Upper lobe of left lung (tissue), 6 donors: ENCODE measurements at regions not wholly inside any gene's neighbourhood (a gene's known extent, or its start where the extent isn't known, plus 50 kb on each side); places are given as distances from the start of the nearest gene placed in this dataset.
A peak's percentile ranks its signal among the peaks of the same experiment; 100 is the strongest.
"Not testable (repeated sequence)": the region's sequence is repeated elsewhere in the genome, so short reads cannot be mapped to it uniquely, and the experiment has no call there.

ENCODE experiments used
- ATAC-seq, 2 donors: fragments of 200-7000 bp; cut with Tn5 transposase; one replicate each; pipeline ENCODE4 v1.9.1; 2022; ENCODE audit warnings: mild to moderate bottlenecking in 2 of 2, moderate library complexity in 2 of 2; ENCODE audit not compliant: low FRiP score in 2 of 2
- DNase-seq, 2 donors: peaks; one replicate each; pipeline ENCODE4 v3.0.0-alpha.2; 2019 to 2020
- H3K27ac ChIP-seq, 4 donors: fragments of 200-600 bp; sonication (generic); one replicate each; pipeline ENCODE4 v1.5.1; 2016 to 2019
- H3K27me3 ChIP-seq, 4 donors: fragments of 200-600 bp; sonication (generic); one replicate each; pipeline ENCODE4 v1.5.1; 2017 to 2019
- H3K36me3 ChIP-seq, 4 donors: fragments of 200-600 bp; sonication (generic); one replicate each; pipeline ENCODE4 v1.5.1; 2016 to 2019
- H3K4me1 ChIP-seq, 4 donors: fragments of 200-600 bp; sonication (generic); one replicate each; pipeline ENCODE4 v1.5.1; 2018 to 2019
- H3K4me3 ChIP-seq, 4 donors: fragments of 200-600 bp; sonication (generic); one replicate each; pipeline ENCODE4 v1.5.1; 2017 to 2019; ENCODE audit warnings: mild to moderate bottlenecking in 2 of 4, moderate library complexity in 1 of 4
- H3K9me3 ChIP-seq, 4 donors: fragments of 200-600 bp; sonication (generic); one replicate each; pipeline ENCODE4 v1.5.1; 2018 to 2019
- CTCF ChIP-seq, 6 experiments: fragments of 450-650 bp in 4 of 6; fragments of 200-600 bp in 2 of 6; sonication (generic) in 2 of 6; IDR thresholded peaks; one replicate each; pipeline ENCODE4 v1.5.1; 2016 to 2019; ENCODE audit warnings: antibody characterized with exemption in 6 of 6
- EP300 ChIP-seq, 4 donors: sonication (generic); formaldehyde crosslinking; IDR thresholded peaks; one replicate each; pipeline ENCODE4 v1.5.1; 2017; ENCODE audit warnings: antibody characterized with exemption in 4 of 4, control low read depth in 2 of 4
- POLR2A ChIP-seq, 4 donors: fragments of 450-650 bp; IDR thresholded peaks; one replicate each; pipeline ENCODE4 v1.5.1; 2016 to 2017; ENCODE audit warnings: antibody characterized with exemption in 4 of 4, mild to moderate bottlenecking in 2 of 4
- POLR2AphosphoS5 ChIP-seq, 2 donors: sonication (generic); formaldehyde crosslinking; IDR thresholded peaks; one replicate each; pipeline ENCODE4 v1.5.1; 2017; ENCODE audit warnings: antibody characterized with exemption in 2 of 2
- whole genome bisulfite sequencing, 2 donors: methylation state at CpG; one replicate each; pipeline ENCODE4 v1.1.5; 2017 to 2018; 5-methylcytosine and 5-hydroxymethylcytosine counted together
- donor health status: DM: no; HTN: no; CAD: no; lungs with moderate emphysema.
- donor health status: DM: no; HTN: yes; CAD: no; lungs with severe emphysema.

DNA sequence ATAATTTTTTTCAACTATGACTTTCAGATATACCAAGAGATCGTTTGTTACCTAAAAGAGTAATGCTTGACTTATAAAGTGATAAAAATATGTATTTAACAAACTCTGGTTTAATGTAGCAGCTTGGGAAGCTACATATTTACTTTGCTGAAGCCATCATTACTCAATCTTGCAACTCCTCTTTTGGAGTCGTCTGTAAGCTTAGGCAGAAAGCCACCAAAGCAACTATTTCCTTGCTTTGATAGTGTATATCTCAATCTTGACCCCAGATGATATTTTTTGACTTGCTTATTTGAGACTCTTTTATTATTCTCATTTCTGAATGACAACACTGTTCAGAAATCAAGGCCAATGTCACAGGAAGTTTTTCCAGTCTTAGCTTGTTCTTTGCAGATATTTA is 183.0 kb downstream of the SAMD5 start:
- no peaks in the 10 kb centered on the region for H3K27me3 ChIP-seq
- no peaks in the 10 kb centered on the region for H3K36me3 ChIP-seq
- no peak for DNase-seq
- no peaks in the 10 kb centered on the region for H3K4me1 ChIP-seq
- H3K9me3 ChIP-seq = no peaks in the 10 kb centered on the region
- 43 to 51% methylated on average over 2 of the region's 2 CpGs for WGBS, 2 donors
- H3K4me3 ChIP-seq = no peak overlapping the region
- ATAC-seq = no peak
- no peak overlapping the region for H3K27ac ChIP-seq
- TF ChIP-seq POLR2A (IDR thresholded peaks at IDR 0.05) (no peak), CTCF (IDR thresholded peaks at IDR 0.05) (no peak)

GRCh38 chr6:147693181-147693580 is 184.7 kb downstream of the SAMD5 start:
- H3K36me3 ChIP-seq = no peaks in the 10 kb centered on the region
- no peak overlapping the region for H3K27ac ChIP-seq
- H3K9me3 ChIP-seq = no peaks in the 10 kb centered on the region
- no peak for TF ChIP-seq CTCF (IDR thresholded peaks at IDR 0.05)
- no peak for TF ChIP-seq POLR2AphosphoS5 (IDR thresholded peaks at IDR 0.05)
- TF ChIP-seq EP300 (IDR thresholded peaks at IDR 0.05) = no peak
- TF ChIP-seq POLR2A (IDR thresholded peaks at IDR 0.05) = no peak
- peak in 1 of 2 donors; percentile 7 for DNase-seq
- no peaks in the 10 kb centered on the region for H3K4me1 ChIP-seq
- no peak for ATAC-seq
- WGBS, 2 donors = 88 to 95% methylated on average over 6 of the region's 6 CpGs
- H3K27me3 ChIP-seq = no peaks in the 10 kb centered on the region
- H3K4me3 ChIP-seq = no peak overlapping the region

DNA sequence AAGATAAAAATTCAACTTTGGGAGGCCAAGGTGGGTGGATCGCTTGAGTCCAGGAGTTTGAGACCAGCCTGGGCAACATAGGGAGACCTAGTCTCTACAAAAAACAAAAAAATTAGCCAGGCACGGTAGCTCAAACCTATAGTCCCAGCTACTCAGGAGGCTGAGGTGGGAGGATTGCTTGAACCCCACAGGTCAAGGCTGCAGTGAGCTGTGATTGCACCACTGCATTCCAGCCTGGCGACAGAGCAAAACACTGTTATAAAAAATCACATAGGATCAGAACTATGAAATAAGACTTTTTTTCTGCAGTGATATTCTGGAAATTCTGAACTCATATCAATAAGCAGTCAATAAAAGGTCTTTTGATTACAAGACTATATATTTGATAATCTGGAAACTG is 186.1 kb downstream of the SAMD5 start:
- not testable (repeated sequence) for H3K9me3 ChIP-seq, DNase-seq, H3K4me1 ChIP-seq, H3K27ac ChIP-seq, ATAC-seq, H3K27me3 ChIP-seq, H3K4me3 ChIP-seq, H3K36me3 ChIP-seq
- WGBS, 2 donors = 97% methylated on average over 3 of the region's 3 CpGs

- Histone ChIP-seq H3K4me3 (no peak overlapping the region), H3K9me3 (no peaks in the 10 kb centered on the region), H3K36me3 (no peaks in the 10 kb centered on the region), H3K27ac (no peak overlapping the region), H3K27me3 (no peaks in the 10 kb centered on the region), H3K4me1 (peaks cover 0 to 17% (median 7%) of the 10 kb centered on the region in 4 donors)
- DNase-seq = no peak
- TF ChIP-seq EP300 (IDR thresholded peaks at IDR 0.05) = no peak
- no peak for TF ChIP-seq POLR2A (IDR thresholded peaks at IDR 0.05)
- no peak for TF ChIP-seq POLR2AphosphoS5 (IDR thresholded peaks at IDR 0.05)
- no peak for TF ChIP-seq CTCF (IDR thresholded peaks at IDR 0.05)
- ATAC-seq = no peak
- WGBS, 2 donors = 33 to 85% methylated on average over 1 of the region's 1 CpG
Observed at GRCh38 chr6:147695819-147696218, 187.3 kb downstream of the SAMD5 start.

DNA sequence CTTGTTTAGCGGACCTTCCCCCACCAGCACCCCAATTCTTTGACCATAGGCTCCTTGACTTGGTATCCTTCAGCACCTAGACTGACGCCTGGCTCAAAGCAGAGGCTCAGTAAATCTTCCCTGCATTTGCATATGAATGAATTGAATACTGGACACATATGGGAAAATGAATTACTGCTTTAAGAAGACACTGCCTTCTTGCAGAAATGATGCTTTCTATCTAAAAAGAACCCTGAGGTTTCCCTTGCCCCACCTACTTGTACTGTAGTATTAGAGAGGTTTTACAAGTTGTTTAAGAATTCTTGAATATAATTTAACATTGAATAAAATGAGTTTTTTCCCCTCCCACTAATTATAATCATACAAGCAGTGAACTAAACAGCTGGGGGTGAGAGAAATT is 190.7 kb downstream of the SAMD5 start:
- Histone ChIP-seq H3K4me3 (no peak overlapping the region), H3K36me3 (no peaks in the 10 kb centered on the region), H3K4me1 (peaks cover 0 to 19% (median 8%) of the 10 kb centered on the region in 4 donors), H3K27me3 (no peaks in the 10 kb centered on the region), H3K27ac (no peak overlapping the region), H3K9me3 (no peaks in the 10 kb centered on the region)
- WGBS, 2 donors = 85 to 93% methylated on average over 2 of the region's 2 CpGs
- TF ChIP-seq EP300 (IDR thresholded peaks at IDR 0.05) (no peak), POLR2A (IDR thresholded peaks at IDR 0.05) (no peak)
- DNase-seq (no peak), ATAC-seq (no peak)

DNA sequence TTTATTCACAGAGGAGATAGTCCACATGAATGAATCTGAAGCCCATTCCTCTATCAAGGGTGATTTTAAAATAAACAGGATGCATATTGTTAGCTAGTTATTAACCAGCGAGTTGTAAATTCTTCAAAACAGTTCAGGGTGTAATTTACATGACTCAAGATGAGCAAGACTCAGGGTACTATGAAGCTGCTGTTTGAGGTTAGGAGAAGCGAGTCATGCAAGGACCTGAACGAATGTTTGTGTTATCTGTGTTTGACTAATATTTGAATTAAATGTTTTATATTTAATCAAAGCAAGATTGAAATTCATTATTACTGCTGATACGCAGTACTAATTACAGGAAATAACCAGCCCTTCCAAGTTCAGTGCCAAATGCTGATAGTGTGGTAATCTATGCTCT is 191.1 kb downstream of the SAMD5 start:
- TF ChIP-seq CTCF (IDR thresholded peaks at IDR 0.05) (no peak), POLR2AphosphoS5 (IDR thresholded peaks at IDR 0.05) (no peak), EP300 (IDR thresholded peaks at IDR 0.05) (no peak), POLR2A (IDR thresholded peaks at IDR 0.05) (no peak)
- no peaks in the 10 kb centered on the region for H3K27me3 ChIP-seq
- no peak overlapping the region for H3K4me3 ChIP-seq
- H3K36me3 ChIP-seq = no peaks in the 10 kb centered on the region
- 54 to 58% methylated on average over 4 of the region's 4 CpGs for WGBS, 2 donors
- no peak overlapping the region for H3K27ac ChIP-seq
- H3K4me1 ChIP-seq = peaks cover 0 to 19% (median 8%) of the 10 kb centered on the region in 4 donors
- DNase-seq (no peak), ATAC-seq (no peak)
- no peaks in the 10 kb centered on the region for H3K9me3 ChIP-seq
